Neural cell (in vitro differentiated cells): ENCODE measurements at regions not wholly inside any gene's neighbourhood (a gene's known extent, or its start where the extent isn't known, plus 50 kb on each side); places are given as distances from the start of the nearest gene placed in this dataset.
"Not testable (repeated sequence)": the region's sequence is repeated elsewhere in the genome, so short reads cannot be mapped to it uniquely, and the experiment has no call there.

Source experiments
- H2AFZ ChIP-seq: fragments of 200-600, 300-800 bp; sonication (generic), shearing (Covaris generic); 2 replicates; pipeline ENCODE4 v1.6.0; 2014; ENCODE audit warnings: low read depth, mild to moderate bottlenecking, antibody characterized with exemption, low read length, moderate library complexity
- H3F3A ChIP-seq: fragments of 200-600 bp; shearing (Covaris generic); 2 replicates; pipeline ENCODE4 v1.6.1; 2016; ENCODE audit warnings: mild to moderate bottlenecking, moderate library complexity, mixed read lengths, antibody characterized with exemption, low read length; ENCODE audit not compliant: insufficient read depth, poor library complexity, severe bottlenecking
- H3K27ac ChIP-seq: fragments of 200-600, 300-800 bp; sonication (generic), shearing (Covaris generic); 2 replicates; pipeline ENCODE4 v1.5.1; 2014; ENCODE audit warnings: mild to moderate bottlenecking, low read length, moderate library complexity
- H3K27me3 ChIP-seq: fragments of 300-800, 200-600 bp; sonication (generic), shearing (Covaris generic); 2 replicates; pipeline ENCODE4 v1.6.0; 2014; ENCODE audit warnings: mild to moderate bottlenecking, low read depth, low read length, moderate library complexity; ENCODE audit not compliant: insufficient read depth
- H3K36me3 ChIP-seq: fragments of 300-800, 200-600 bp; sonication (generic), shearing (Covaris generic); 2 replicates; pipeline ENCODE4 v1.5.1; 2014; ENCODE audit warnings: mild to moderate bottlenecking, antibody characterized with exemption, low read length, moderate library complexity; ENCODE audit not compliant: insufficient read depth
- H3K4me2 ChIP-seq: fragments of 300-800, 200-600 bp; sonication (generic), shearing (Covaris generic); 2 replicates; pipeline ENCODE4 v1.6.0; 2014; ENCODE audit warnings: mild to moderate bottlenecking, low read length
- H3K4me3 ChIP-seq: fragments of 300-800, 200-600 bp; sonication (generic), shearing (Covaris generic); 2 replicates; pipeline ENCODE4 v1.5.1; 2014; ENCODE audit warnings: mild to moderate bottlenecking, low read length, moderate library complexity
- H3K79me2 ChIP-seq: fragments of 200-600 bp; shearing (Covaris generic); replicated peaks from 2 replicates; pipeline ENCODE4 v1.6.0; 2014; ENCODE audit warnings: mild to moderate bottlenecking, low read length, moderate library complexity; ENCODE audit not compliant: insufficient read depth
- H3K9ac ChIP-seq: fragments of 300-800, 200-600 bp; sonication (generic), shearing (Covaris generic); 2 replicates; pipeline ENCODE4 v1.6.1; 2016; ENCODE audit warnings: mild to moderate bottlenecking, low read length, mixed read lengths
- H3K9me2 ChIP-seq: fragments of 200-600 bp; shearing (Covaris generic); 2 replicates; pipeline ENCODE4 v1.6.1; 2016; ENCODE audit warnings: mild to moderate bottlenecking, low read length, mixed read lengths; ENCODE audit not compliant: insufficient read depth
- H3K9me3 ChIP-seq: fragments of 200-600, 300-800 bp; sonication (generic), shearing (Covaris generic); 2 replicates; pipeline ENCODE4 v1.6.1; 2016; ENCODE audit warnings: mild to moderate bottlenecking, mixed run types, low read length, moderate library complexity, mixed read lengths
- H4K20me1 ChIP-seq: fragments of 200-600 bp; shearing (Covaris generic); 2 replicates; pipeline ENCODE4 v1.6.1; 2016; ENCODE audit warnings: mild to moderate bottlenecking, mixed run types; ENCODE audit not compliant: insufficient read depth
- EP300 ChIP-seq: fragments of 450-650 bp; conservative IDR thresholded peaks from 2 replicates; pipeline ENCODE4 v1.6.1; 2014; ENCODE audit warnings: antibody characterized with exemption, mild to moderate bottlenecking, moderate library complexity; ENCODE audit not compliant: poor library complexity, severe bottlenecking
- EZH2 ChIP-seq: fragments of 200-600, 300-800 bp; shearing (Covaris generic), sonication (generic); IDR thresholded peaks from 2 replicates; pipeline ENCODE4 v1.6.1; 2014; ENCODE audit warnings: antibody characterized with exemption, low read length, borderline replicate concordance, mild to moderate bottlenecking; ENCODE audit not compliant: insufficient read depth, poor library complexity, severe bottlenecking
- MXI1 ChIP-seq: fragments of 450-650 bp; conservative IDR thresholded peaks from 2 replicates; pipeline ENCODE4 v1.6.1; 2014; ENCODE audit warnings: antibody characterized with exemption, mild to moderate bottlenecking; ENCODE audit not compliant: poor library complexity, severe bottlenecking
- POLR2AphosphoS5 ChIP-seq: IDR thresholded peaks from 2 replicates; pipeline ENCODE4 v1.6.1; 2012
- RAD21 ChIP-seq: fragments of 450-650 bp; conservative IDR thresholded peaks from 2 replicates; pipeline ENCODE4 v1.6.1; 2014; ENCODE audit warnings: antibody characterized with exemption, mild to moderate bottlenecking, moderate library complexity
- REST ChIP-seq: IDR thresholded peaks from 2 replicates; pipeline ENCODE4 v1.6.1; 2012; ENCODE audit warnings: borderline replicate concordance
- SMC3 ChIP-seq: fragments of 450-650 bp; conservative IDR thresholded peaks from 2 replicates; pipeline ENCODE4 v1.6.1; 2014; ENCODE audit warnings: antibody characterized with exemption, mild to moderate bottlenecking, moderate library complexity; ENCODE audit not compliant: poor library complexity
- TAF1 ChIP-seq: IDR thresholded peaks from 2 replicates; pipeline ENCODE4 v1.6.1; 2012; ENCODE audit warnings: low read depth
- TF ChIP-seq, protein P1 (sequence below): fragments of 450-650 bp; IDR thresholded peaks from 2 replicates; pipeline ENCODE4 v1.5.1; 2014; ENCODE audit warnings: antibody characterized with exemption, mild to moderate bottlenecking, moderate library complexity; ENCODE audit not compliant: poor library complexity, severe bottlenecking

DNA sequence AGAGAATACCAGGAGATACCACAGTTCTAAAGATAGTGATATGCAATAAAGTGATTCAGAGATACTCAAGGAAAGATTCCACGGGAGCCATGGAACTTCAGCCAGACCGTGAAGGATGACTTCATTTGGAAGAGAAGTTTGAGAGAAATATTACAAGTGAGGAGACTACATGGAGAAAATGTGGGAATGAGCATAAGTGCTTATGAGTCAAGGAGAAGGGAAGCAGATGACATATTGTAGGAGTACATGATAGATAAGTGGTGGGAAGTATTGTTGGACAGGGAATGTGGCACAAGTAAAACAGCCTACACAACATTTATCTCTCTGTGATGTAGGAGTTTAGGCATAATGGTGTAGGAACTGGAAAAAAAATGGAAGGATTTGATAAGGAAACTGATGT, 122.1 kb upstream of the FBXL17 start:
- H3K9ac ChIP-seq = no peak overlapping the region
- H3K79me2 ChIP-seq = no peaks in the 10 kb centered on the region
- no peaks in the 10 kb centered on the region for H3F3A ChIP-seq
- H3K9me2 ChIP-seq = no peaks in the 10 kb centered on the region
- H4K20me1 ChIP-seq = no peaks in the 10 kb centered on the region
- no peak overlapping the region for H2AFZ ChIP-seq
- H3K9me3 ChIP-seq = no peaks in the 10 kb centered on the region
- no peak overlapping the region for H3K27ac ChIP-seq
- H3K27me3 ChIP-seq = no peaks in the 10 kb centered on the region
- no peak overlapping the region for H3K4me3 ChIP-seq
- TF ChIP-seq RAD21 (no peak), EZH2 (no peak), SMC3 (no peak), REST (no peak), MXI1 (no peak), EP300 (no peak), POLR2AphosphoS5 (no peak), TAF1 (no peak)
- TF ChIP-seq, protein P1, sequence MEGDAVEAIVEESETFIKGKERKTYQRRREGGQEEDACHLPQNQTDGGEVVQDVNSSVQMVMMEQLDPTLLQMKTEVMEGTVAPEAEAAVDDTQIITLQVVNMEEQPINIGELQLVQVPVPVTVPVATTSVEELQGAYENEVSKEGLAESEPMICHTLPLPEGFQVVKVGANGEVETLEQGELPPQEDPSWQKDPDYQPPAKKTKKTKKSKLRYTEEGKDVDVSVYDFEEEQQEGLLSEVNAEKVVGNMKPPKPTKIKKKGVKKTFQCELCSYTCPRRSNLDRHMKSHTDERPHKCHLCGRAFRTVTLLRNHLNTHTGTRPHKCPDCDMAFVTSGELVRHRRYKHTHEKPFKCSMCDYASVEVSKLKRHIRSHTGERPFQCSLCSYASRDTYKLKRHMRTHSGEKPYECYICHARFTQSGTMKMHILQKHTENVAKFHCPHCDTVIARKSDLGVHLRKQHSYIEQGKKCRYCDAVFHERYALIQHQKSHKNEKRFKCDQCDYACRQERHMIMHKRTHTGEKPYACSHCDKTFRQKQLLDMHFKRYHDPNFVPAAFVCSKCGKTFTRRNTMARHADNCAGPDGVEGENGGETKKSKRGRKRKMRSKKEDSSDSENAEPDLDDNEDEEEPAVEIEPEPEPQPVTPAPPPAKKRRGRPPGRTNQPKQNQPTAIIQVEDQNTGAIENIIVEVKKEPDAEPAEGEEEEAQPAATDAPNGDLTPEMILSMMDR = no peak
- no peak overlapping the region for H3K4me2 ChIP-seq
- H3K36me3 ChIP-seq = no peaks in the 10 kb centered on the region

- H4K20me1 ChIP-seq, H3K79me2 ChIP-seq, H3F3A ChIP-seq, H3K27ac ChIP-seq, H3K9me3 ChIP-seq, H3K4me2 ChIP-seq, H3K27me3 ChIP-seq, H3K9ac ChIP-seq, H2AFZ ChIP-seq, H3K4me3 ChIP-seq, H3K36me3 ChIP-seq, H3K9me2 ChIP-seq: not testable (repeated sequence)
Observed at GRCh38 chr5:108495615-108496014, 113.7 kb upstream of the FBXL17 start.

DNA sequence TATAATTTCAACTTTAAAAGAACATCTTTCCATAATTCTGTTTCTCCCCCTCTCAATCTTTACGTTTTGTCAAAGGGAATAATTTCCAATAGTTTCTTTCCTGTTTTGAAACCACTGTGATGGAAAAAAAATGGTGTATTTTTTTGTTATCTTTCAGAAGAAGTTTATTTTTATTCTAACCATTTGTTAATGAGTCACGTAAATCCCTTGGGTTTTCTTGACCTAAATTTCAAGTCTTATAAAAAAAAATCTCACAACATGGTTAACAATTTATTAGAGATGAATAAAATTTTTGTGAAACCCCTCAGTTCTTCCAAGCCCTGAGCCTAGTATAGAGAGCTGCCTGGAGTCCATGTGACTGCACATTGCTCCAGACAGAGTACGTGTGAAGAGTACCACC, 106.1 kb upstream of the FBXL17 start:
- H3K36me3 ChIP-seq = no peaks in the 10 kb centered on the region
- no peak overlapping the region for H2AFZ ChIP-seq
- no peak overlapping the region for H3K9ac ChIP-seq
- TF ChIP-seq MXI1 (no peak), EZH2 (no peak), EP300 (no peak), TAF1 (no peak), POLR2AphosphoS5 (no peak)
- no peaks in the 10 kb centered on the region for H3F3A ChIP-seq
- no peaks in the 10 kb centered on the region for H3K79me2 ChIP-seq
- H3K9me2 ChIP-seq = no peaks in the 10 kb centered on the region
- no peak overlapping the region for H3K4me2 ChIP-seq
- H3K27me3 ChIP-seq = no peaks in the 10 kb centered on the region
- H3K4me3 ChIP-seq = no peak overlapping the region
- H4K20me1 ChIP-seq = no peaks in the 10 kb centered on the region
- H3K27ac ChIP-seq = no peak overlapping the region
- H3K9me3 ChIP-seq = peaks cover 3% of the 10 kb centered on the region
